H1 (cell line): ENCODE measurements at regions not wholly inside any gene's neighbourhood (a gene's known extent, or its start where the extent isn't known, plus 50 kb on each side); places are given as distances from the start of the nearest gene placed in this dataset.
"Not testable (repeated sequence)": the region's sequence is repeated elsewhere in the genome, so short reads cannot be mapped to it uniquely, and the experiment has no call there.

Experiments used
- CTCF ChIA-PET: fragments of 300-600 bp; sonication (Branson Sonifier 250); formaldehyde crosslinking; loops from one replicate; lab custom pipeline; 2021; ENCODE audit not compliant: partially characterized antibody; lab: Charles Lee
- POLR2A ChIA-PET: fragments of 300-600 bp; sonication (Branson Sonifier 250); formaldehyde crosslinking; loops from one replicate; lab custom pipeline; 2021; ENCODE audit warnings: inconsistent platforms; ENCODE audit not compliant: partially characterized antibody; lab: Charles Lee
- DNase-seq, 2 experiments: peaks; one replicate each; pipeline versions ENCODE4 v3.0.0 to v3.0.0-alpha.2; 2010 to 2022; ENCODE audit warnings: low spot score in 2 of 2, low read depth in 1 of 2, mixed read lengths in 1 of 2
- FAIRE-seq: peaks from 2 replicates; lab custom pipeline; 2011; peaks lifted over from hg19 to GRCh38; lab: Jason Lieb, UNC
- H2AFZ ChIP-seq: 2 replicates; pipeline ENCODE4 v1.8.1; 2012; ENCODE audit warnings: low read length, inconsistent platforms
- H2AK5ac ChIP-seq: 2 replicates; pipeline ENCODE4 v1.6.1; 2013; ENCODE audit warnings: low read depth, low read length
- H2BK120ac ChIP-seq: replicated peaks from 2 replicates; pipeline ENCODE3; 2013; ENCODE audit warnings: low read depth, low read length, inconsistent platforms
- H2BK12ac ChIP-seq: 2 replicates; pipeline ENCODE4 v1.6.1; 2013; ENCODE audit warnings: low read depth, low read length
- H2BK15ac ChIP-seq: 2 replicates; pipeline ENCODE4 v1.6.1; 2013; ENCODE audit warnings: low read length
- H2BK20ac ChIP-seq: 2 replicates; pipeline ENCODE4 v1.6.1; 2013; ENCODE audit warnings: low read length
- H2BK5ac ChIP-seq: 2 replicates; pipeline ENCODE4 v1.6.1; 2013; ENCODE audit warnings: low read depth, low read length
- H3K14ac ChIP-seq: 2 replicates; pipeline ENCODE4 v1.6.1; 2013; ENCODE audit warnings: inconsistent platforms; ENCODE audit not compliant: insufficient read length
- H3K18ac ChIP-seq: 2 replicates; pipeline ENCODE4 v1.6.1; 2013; ENCODE audit warnings: low read length; ENCODE audit errors: extremely low read depth
- H3K23ac ChIP-seq: 2 replicates; pipeline ENCODE4 v1.6.1; 2013; ENCODE audit warnings: inconsistent platforms; ENCODE audit not compliant: insufficient read length
- H3K23me2 ChIP-seq: 2 replicates; pipeline ENCODE4 v1.6.1; 2013; ENCODE audit warnings: low read depth, low read length
- H3K27ac ChIP-seq: 2 replicates; pipeline ENCODE4 v1.6.1; 2011; ENCODE audit warnings: low read depth, low read length, inconsistent platforms
- H3K27me3 ChIP-seq, 4 experiments: replicated peaks in 1 of 4; 1 replicate in 1 of 4; 2 replicates in 3 of 4; pipeline versions ENCODE4 v1.6.1 to v1.8.1; 2011 to 2013; ENCODE audit warnings: low read length in 3 of 4, mild to moderate bottlenecking in 3 of 4, inconsistent platforms in 2 of 4, mixed read lengths in 2 of 4, moderate library complexity in 1 of 4; ENCODE audit not compliant: control insufficient read depth in 3 of 4, insufficient read depth in 3 of 4; ENCODE audit errors: extremely low read depth in 1 of 4
- H3K36me3 ChIP-seq, 4 experiments: 2 replicates each; pipeline versions ENCODE4 v1.6.1 to v1.8.1; 2011 to 2013; ENCODE audit warnings: mild to moderate bottlenecking in 4 of 4, low read length in 3 of 4, moderate library complexity in 2 of 4, control low read depth in 1 of 4, inconsistent platforms in 1 of 4; ENCODE audit not compliant: insufficient read depth in 4 of 4, control insufficient read depth in 2 of 4
- H3K4ac ChIP-seq: replicated peaks from 2 replicates; pipeline ENCODE3; 2013; ENCODE audit warnings: low read length, low read depth, mixed read lengths, inconsistent platforms; ENCODE audit not compliant: insufficient read length
- H3K4me1 ChIP-seq, 4 experiments: replicated peaks in 1 of 4; 1 replicate in 1 of 4; 2 replicates in 3 of 4; pipeline versions ENCODE4 v1.6.1 to v1.8.1; 2011 to 2013; ENCODE audit warnings: low read length in 3 of 4, inconsistent platforms in 2 of 4, mixed read lengths in 1 of 4; ENCODE audit not compliant: insufficient read depth in 4 of 4, control insufficient read depth in 3 of 4
- H3K4me2 ChIP-seq, 2 experiments: 2 replicates each; pipeline versions ENCODE4 v1.6.1 to v1.8.1; 2011 to 2013; ENCODE audit warnings: low read depth in 2 of 2, low read length in 2 of 2, control low read depth in 1 of 2, inconsistent platforms in 1 of 2, mild to moderate bottlenecking in 1 of 2; ENCODE audit not compliant: insufficient read depth in 1 of 2
- H3K4me3 ChIP-seq, 4 experiments: fragments of 200-600, 300-600 bp in 1 of 4; sonication (generic), shearing (Covaris generic), sonication (Bioruptor Twin) in 1 of 4; 2 replicates each; pipeline versions ENCODE4 v1.5.1 to v1.8.1; 2011 to 2016; ENCODE audit warnings: low read length in 4 of 4, low read depth in 3 of 4, control low read depth in 2 of 4, inconsistent platforms in 2 of 4, mild to moderate bottlenecking in 2 of 4, mixed read lengths in 1 of 4, moderate library complexity in 1 of 4; ENCODE audit not compliant: insufficient read depth in 2 of 4; ENCODE audit errors: extremely low read depth in 1 of 4
- H3K56ac ChIP-seq: replicated peaks from 2 replicates; pipeline ENCODE3; 2013; ENCODE audit warnings: low read depth, mild to moderate bottlenecking, mixed read lengths, low read length, inconsistent platforms; ENCODE audit not compliant: insufficient read length
- H3K79me1 ChIP-seq: 2 replicates; pipeline ENCODE4 v1.6.1; 2013; ENCODE audit warnings: low read depth, low read length, control low read depth
- H3K79me2 ChIP-seq, 2 experiments: 2 replicates each; pipeline versions ENCODE4 v1.6.1 to v1.8.1; 2012 to 2013; ENCODE audit warnings: low read length in 2 of 2, mild to moderate bottlenecking in 2 of 2, inconsistent platforms in 1 of 2; ENCODE audit not compliant: insufficient read depth in 2 of 2, control insufficient read depth in 1 of 2
- H3K9ac ChIP-seq, 4 experiments: replicated peaks in 1 of 4; 1 replicate in 1 of 4; 2 replicates in 3 of 4; pipeline versions ENCODE4 v1.6.1 to v1.8.1; 2011 to 2013; ENCODE audit warnings: low read depth in 3 of 4, low read length in 3 of 4, control low read depth in 2 of 4, mild to moderate bottlenecking in 2 of 4, moderate library complexity in 2 of 4, inconsistent platforms in 1 of 4; ENCODE audit errors: extremely low read depth in 1 of 4
- H3K9me3 ChIP-seq, 2 experiments: 2 replicates each; pipeline versions ENCODE4 v1.6.1 to v1.8.1; 2012 to 2013; ENCODE audit warnings: mild to moderate bottlenecking in 2 of 2, moderate library complexity in 2 of 2, control low read depth in 1 of 2, inconsistent platforms in 1 of 2, low read depth in 1 of 2, low read length in 1 of 2, mixed read lengths in 1 of 2; ENCODE audit not compliant: insufficient read depth in 2 of 2
- H4K20me1 ChIP-seq, 2 experiments: replicated peaks in 1 of 2; 2 replicates each; pipeline versions ENCODE3 to v1.8.1; 2011 to 2013; ENCODE audit warnings: inconsistent platforms in 2 of 2, low read length in 2 of 2, mild to moderate bottlenecking in 1 of 2; ENCODE audit not compliant: insufficient read depth in 2 of 2, control insufficient read depth in 1 of 2
- H4K5ac ChIP-seq: 2 replicates; pipeline ENCODE4 v1.6.1; 2013; ENCODE audit warnings: low read length, low read depth, mixed read lengths, inconsistent platforms; ENCODE audit not compliant: insufficient read length
- H4K8ac ChIP-seq: 2 replicates; pipeline ENCODE4 v1.8.0; 2013; ENCODE audit warnings: mild to moderate bottlenecking, moderate library complexity, low read length, inconsistent platforms; ENCODE audit not compliant: insufficient read depth; ENCODE audit errors: extremely low read depth
- H4K91ac ChIP-seq: replicated peaks from 2 replicates; pipeline ENCODE3; 2013; ENCODE audit warnings: low read length, mixed read lengths, inconsistent platforms; ENCODE audit not compliant: insufficient read length
- ZNF274 ChIP-seq: IDR thresholded peaks from 2 replicates; pipeline ENCODE4 v1.7.0; 2012; ENCODE audit warnings: low read length, borderline replicate concordance; ENCODE audit errors: extremely low read depth
- WGBS, 2 experiments: shearing (Covaris generic) in 1 of 2; methylation state at CpG; one replicate each; pipeline versions ENCODE4 v1.1.6 to v1.1.7; 2013 to 2015; ENCODE audit warnings: low lambda C conversion rate in 2 of 2, mixed read lengths in 2 of 2, inconsistent platforms in 1 of 2, low coverage in 1 of 2, missing lambda C conversion rate in 1 of 2; ENCODE audit not compliant: insufficient replicate concordance in 2 of 2, insufficient coverage in 1 of 2, insufficient read length in 1 of 2; ENCODE audit errors: extremely low coverage in 1 of 2, missing lambda C conversion rate in 1 of 2; 5-methylcytosine and 5-hydroxymethylcytosine counted together

DNA sequence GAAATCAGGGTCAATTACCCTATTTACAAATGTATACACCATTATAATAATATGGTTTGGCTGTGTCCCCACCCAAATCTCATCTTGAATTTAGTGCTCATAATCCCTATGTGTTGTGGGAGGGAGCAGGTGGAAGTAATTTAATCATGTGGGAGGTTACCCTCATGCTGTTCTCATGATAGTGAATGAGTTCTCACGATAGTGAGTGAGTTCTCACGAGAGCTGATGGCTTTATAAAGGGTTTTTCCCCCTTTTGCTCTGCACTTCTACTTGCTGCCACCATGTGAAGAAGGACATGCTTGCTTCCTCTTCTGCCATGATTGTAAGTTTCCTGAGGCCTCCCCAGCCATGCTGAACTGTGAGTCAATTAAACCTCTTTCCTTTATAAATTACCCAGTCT, 426.2 kb downstream of the AGTPBP1 start:
- H2AK5ac ChIP-seq, H3K36me3 ChIP-seq, H3K27ac ChIP-seq, DNase-seq, H2BK120ac ChIP-seq, H3K4me2 ChIP-seq, H3K23ac ChIP-seq, H3K9me3 ChIP-seq, H2BK5ac ChIP-seq, H3K79me1 ChIP-seq, H3K4ac ChIP-seq, POLR2A ChIA-PET, H3K18ac ChIP-seq, H2BK20ac ChIP-seq, H2BK12ac ChIP-seq, H4K91ac ChIP-seq, H3K4me3 ChIP-seq, H3K79me2 ChIP-seq, H3K9ac ChIP-seq, H3K23me2 ChIP-seq, H4K8ac ChIP-seq, H2AFZ ChIP-seq, H3K56ac ChIP-seq, H4K20me1 ChIP-seq, H4K5ac ChIP-seq, H3K4me1 ChIP-seq, H3K14ac ChIP-seq, H2BK15ac ChIP-seq, FAIRE-seq, H3K27me3 ChIP-seq: not testable (repeated sequence)
- peak; percentile 23; the same call in 1 of the 2 replicates for TF ChIP-seq ZNF274
- WGBS, 2 experiments = 91% methylated on average over 2 of the region's 2 CpGs; no CpG with 5 or more reads in 1 of the 2 experiments
- CTCF ChIA-PET = interaction anchor here (1.1 kb wide), 1 partner anchor 115 kb away, joined by 3 read pairs; no protein-coding TSS in a partner anchor
